ENCODE measurements at regions not wholly inside any gene's neighbourhood (a gene's known extent, or its start where the extent isn't known, plus 50 kb on each side); places are given as distances from the start of the nearest gene placed in this dataset.

DNA sequence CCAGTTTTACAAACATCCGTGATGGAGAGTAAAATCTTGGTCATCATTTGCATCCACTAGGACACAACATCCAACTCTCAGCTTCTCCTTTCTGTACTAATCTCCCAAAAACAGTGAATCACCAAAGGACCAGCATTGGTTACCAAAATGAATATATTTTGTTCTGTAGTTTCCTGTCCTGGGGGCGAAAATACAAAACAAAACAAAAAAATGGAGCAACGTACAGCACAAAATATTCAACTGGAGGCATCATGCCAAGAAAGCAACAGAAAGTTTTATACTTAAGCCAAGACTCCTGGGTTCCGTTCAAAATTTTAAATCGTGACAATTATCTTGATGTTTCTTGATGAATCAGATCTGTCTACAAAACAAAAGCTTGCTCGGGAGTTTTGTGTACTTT is 126.6 kb upstream of the CCDC28A start:
- no peaks in the 10 kb centered on the region for H3K36me3 ChIP-seq (ENCODE audit: control insufficient read depth in 2 of 2, extremely low read depth in 1 of 2, insufficient read depth in 2 of 2, low read length in 2 of 2)
- peak overlapping the region; percentile 32 for H3K27ac ChIP-seq (ENCODE audit: insufficient read depth, low read depth, low read length)
- H3K4me2 ChIP-seq (ENCODE audit: insufficient read depth, low read length) = peak overlapping the region; percentile 75
- intact Hi-C loops (cut with micrococcal nuclease) (no loop called here), dilution Hi-C loops (cut with MboI; ENCODE audit: extremely low pct_ligation_motif_present, low sequenced_read_pairs) (no loop called here)
- POLR2A ChIA-PET = interaction anchor here (0.6 kb wide), 1 partner anchor 25 kb away, joined by 3 read pairs; no protein-coding TSS in a partner anchor
- H4K20me1 ChIP-seq (replicated peaks; ENCODE audit: control insufficient read depth, extremely low read depth, insufficient read depth, low read length) = no peaks in the 10 kb centered on the region
- no peaks in the 10 kb centered on the region for H3K9me1 ChIP-seq (replicated peaks; ENCODE audit: control insufficient read depth, extremely low read depth, insufficient read depth, low read length)
- no peak overlapping the region for H2AFZ ChIP-seq (ENCODE audit: low read depth, low read length)
- BruUV-seq (replicated peaks) = no TSS peak
- peak; percentile 59 for DNase-seq (ENCODE audit: low read depth, low spot score)
- H3K27me3 ChIP-seq (ENCODE audit: control insufficient read depth in 2 of 2, insufficient read depth in 2 of 2, low read length in 2 of 2) = no peaks in the 10 kb centered on the region
- peak overlapping the region in 1 of 3 experiments; percentile 8 for H3K4me3 ChIP-seq (replicated peaks in 1 of 3; ENCODE audit: insufficient read depth in 1 of 3, low read depth in 1 of 3, low read length in 3 of 3)
- peak; percentile 9 for TF ChIP-seq FOS (IDR thresholded peaks at IDR 0.05; ENCODE audit: borderline replicate concordance, insufficient read depth, low read length)
- no peak for TF ChIP-seq POLR2AphosphoS5 (IDR thresholded peaks at IDR 0.05; ENCODE audit: insufficient read depth, low read depth, low read length)
- FAIRE-seq = no peak
- peak overlapping the region; percentile 54 for H3K9ac ChIP-seq (replicated peaks; ENCODE audit: extremely low read depth, insufficient read depth, low read length)
- peaks cover 50% of the 10 kb centered on the region for H3K79me2 ChIP-seq (ENCODE audit: control insufficient read depth, insufficient read depth, low read length)
- CTCF ChIA-PET = interaction anchor here (1.0 to 2.0 kb wide), 3 partner anchors 16 to 46 kb away, joined by 3 to 8 read pairs (median 3); no protein-coding TSS in a partner anchor
- H3K4me1 ChIP-seq (ENCODE audit: control insufficient read depth, extremely low read depth, insufficient read depth, low read length) = peaks cover 9% of the 10 kb centered on the region
- H3K9me3 ChIP-seq (replicated peaks; ENCODE audit: control insufficient read depth, insufficient read depth, low read length) = no peaks in the 10 kb centered on the region

DNA sequence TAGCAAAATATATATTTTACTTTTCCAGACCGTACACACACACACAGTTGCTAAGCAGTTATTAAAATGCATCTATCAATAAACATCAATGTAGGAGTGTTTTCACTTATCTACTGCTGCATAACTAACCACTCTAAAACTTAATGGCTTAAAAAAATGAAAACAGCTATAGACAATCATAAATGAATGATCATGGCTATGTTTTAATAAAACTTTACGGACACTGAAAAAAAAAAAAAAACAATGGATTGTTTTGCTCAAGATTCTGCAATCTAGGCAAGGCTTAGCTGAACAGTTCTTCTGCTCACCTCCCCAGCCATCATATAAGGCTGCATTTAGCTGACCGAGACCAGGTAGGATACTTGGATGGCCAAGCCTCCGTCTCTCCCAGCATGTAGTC is 125.4 kb upstream of the CCDC28A start:
- DNase-seq (ENCODE audit: low read depth, low spot score) (no peak), FAIRE-seq (no peak)
- intact Hi-C loops (cut with micrococcal nuclease) = no loop called here
- Histone ChIP-seq H3K27me3 (ENCODE audit: control insufficient read depth in 2 of 2, insufficient read depth in 2 of 2, low read length in 2 of 2) (no peaks in the 10 kb centered on the region), H3K4me3 (replicated peaks in 1 of 3; ENCODE audit: insufficient read depth in 1 of 3, low read depth in 1 of 3, low read length in 3 of 3) (no peak overlapping the region), H3K4me2 (ENCODE audit: insufficient read depth, low read length) (no peak overlapping the region), H2AFZ (ENCODE audit: low read depth, low read length) (no peak overlapping the region), H3K27ac (ENCODE audit: insufficient read depth, low read depth, low read length) (no peak overlapping the region), H3K79me2 (ENCODE audit: control insufficient read depth, insufficient read depth, low read length) (peaks cover 57% of the 10 kb centered on the region), H3K9ac (replicated peaks; ENCODE audit: extremely low read depth, insufficient read depth, low read length) (no peak overlapping the region), H3K36me3 (ENCODE audit: control insufficient read depth in 2 of 2, extremely low read depth in 1 of 2, insufficient read depth in 2 of 2, low read length in 2 of 2) (no peaks in the 10 kb centered on the region), H3K9me3 (replicated peaks; ENCODE audit: control insufficient read depth, insufficient read depth, low read length) (no peaks in the 10 kb centered on the region), H4K20me1 (replicated peaks; ENCODE audit: control insufficient read depth, extremely low read depth, insufficient read depth, low read length) (no peaks in the 10 kb centered on the region), H3K4me1 (ENCODE audit: control insufficient read depth, extremely low read depth, insufficient read depth, low read length) (peaks cover 9% of the 10 kb centered on the region), H3K9me1 (replicated peaks; ENCODE audit: control insufficient read depth, extremely low read depth, insufficient read depth, low read length) (no peaks in the 10 kb centered on the region)
- dilution Hi-C loops (cut with MboI; ENCODE audit: extremely low pct_ligation_motif_present, low sequenced_read_pairs) = no loop called here
- no peak for TF ChIP-seq FOS (IDR thresholded peaks at IDR 0.05; ENCODE audit: borderline replicate concordance, insufficient read depth, low read length)
- TF ChIP-seq, protein P1, sequence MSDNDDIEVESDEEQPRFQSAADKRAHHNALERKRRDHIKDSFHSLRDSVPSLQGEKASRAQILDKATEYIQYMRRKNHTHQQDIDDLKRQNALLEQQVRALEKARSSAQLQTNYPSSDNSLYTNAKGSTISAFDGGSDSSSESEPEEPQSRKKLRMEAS (IDR thresholded peaks at IDR 0.05; ENCODE audit: insufficient read depth, insufficient read length) = no peak
- TF ChIP-seq EZH2 (IDR thresholded peaks at IDR 0.05; ENCODE audit: borderline replicate concordance, low read depth, low read length, severe bottlenecking) = no peak
- TF ChIP-seq GATA2 (IDR thresholded peaks at IDR 0.05; ENCODE audit: insufficient read depth, insufficient read length, low read depth, low read length) = no peak
- no peak for TF ChIP-seq MYC (IDR thresholded peaks at IDR 0.05; ENCODE audit: low read depth, low read length)
- no peak for TF ChIP-seq JUN (IDR thresholded peaks at IDR 0.05; ENCODE audit: borderline replicate concordance, insufficient read depth, insufficient read length, low read depth)
- no peak for TF ChIP-seq POLR2AphosphoS5 (IDR thresholded peaks at IDR 0.05; ENCODE audit: insufficient read depth, low read depth, low read length)
- TF ChIP-seq CTCF (IDR thresholded peaks at IDR 0.05; ENCODE audit: extremely low read depth in 1 of 2, insufficient read depth in 1 of 2, low read depth in 1 of 2, low read length in 2 of 2) = no peak
- no peak for TF ChIP-seq POLR2A (IDR thresholded peaks at IDR 0.05; ENCODE audit: low read depth, low read length)
- CTCF ChIA-PET = interaction anchor here (0.7 to 2.0 kb wide), 4 partner anchors 16 to 103 kb away, joined by 3 to 8 read pairs (median 3); no protein-coding TSS in a partner anchor
- no TSS peak for BruUV-seq (replicated peaks)
- POLR2A ChIA-PET = interaction anchor here (0.6 kb wide), 1 partner anchor 16 kb away, joined by 3 read pairs; no protein-coding TSS in a partner anchor

Data from endothelial cell of umbilical vein (primary cell).